ENCODE measurements at regions not wholly inside any gene's neighbourhood (a gene's known extent, or its start where the extent isn't known, plus 50 kb on each side); places are given as distances from the start of the nearest gene placed in this dataset.

DNA sequence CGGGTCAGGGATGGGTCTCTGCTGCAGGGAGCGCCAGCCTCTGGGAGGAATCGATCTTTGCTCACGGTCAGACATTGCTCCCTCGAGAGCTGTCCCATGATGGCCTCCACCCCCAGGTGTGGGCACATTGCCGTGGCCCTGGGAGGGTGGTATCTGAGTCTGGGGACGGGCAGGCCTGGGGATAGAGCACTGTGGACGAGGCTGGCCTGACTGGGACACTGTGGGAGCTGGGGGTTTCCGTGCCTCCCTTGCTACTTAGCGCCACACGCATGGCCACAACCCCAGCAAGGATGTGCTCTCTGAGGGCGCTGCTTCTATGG lies 55.7 kb downstream of the JAKMIP3 start:
- no peaks in the 10 kb centered on the region for H3K36me3 Mint-ChIP-seq (ENCODE audit: low read depth)
- no peak overlapping the region for H3K4me3 Mint-ChIP-seq
- Histone ChIP-seq H3K79me2 (replicated peaks; ENCODE audit: insufficient read depth) (no peaks in the 10 kb centered on the region), H3K4me1 (ENCODE audit: insufficient read depth) (no peaks in the 10 kb centered on the region), H3K36me3 (ENCODE audit: insufficient read depth) (no peaks in the 10 kb centered on the region), H3K27me3 (ENCODE audit: insufficient read depth) (no peaks in the 10 kb centered on the region), H3K4me2 (no peak overlapping the region), H2AFZ (no peak overlapping the region), H3K4me3 (no peak overlapping the region), H3K9me2 (ENCODE audit: insufficient read depth) (no peaks in the 10 kb centered on the region), H4K20me1 (replicated peaks; ENCODE audit: insufficient read depth) (no peaks in the 10 kb centered on the region), H3F3A (replicated peaks; ENCODE audit: low read depth) (no peaks in the 10 kb centered on the region), H3K27ac (ENCODE audit: low read depth) (no peak overlapping the region)
- no peak overlapping the region for H3K27ac Mint-ChIP-seq
- H3K27me3 Mint-ChIP-seq (ENCODE audit: insufficient read depth, low read depth, poor library complexity) = peaks cover 2% of the 10 kb centered on the region
- peaks cover 14% of the 10 kb centered on the region for H3K4me1 Mint-ChIP-seq
- TF ChIP-seq EZH2phosphoT487 (IDR thresholded peaks at IDR 0.05; ENCODE audit: unreplicated experiment) (no peak), CREB1 (CRISPR knock-in tag; IDR thresholded peaks at IDR 0.05; ENCODE audit: low read depth) (no peak), ZNF462 (CRISPR knock-in tag; IDR thresholded peaks at IDR 0.05) (no peak), ZNF331 (CRISPR knock-in tag; IDR thresholded peaks at IDR 0.05; ENCODE audit: low read depth) (no peak), NANOG (IDR thresholded peaks at IDR 0.05; ENCODE audit: borderline replicate concordance) (no peak), REST (IDR thresholded peaks at IDR 0.05; ENCODE audit: unreplicated experiment) (no peak), EZH2 (IDR thresholded peaks at IDR 0.05; ENCODE audit: low read depth, unreplicated experiment) (no peak), STAT1 (IDR thresholded peaks at IDR 0.05; ENCODE audit: unreplicated experiment) (no peak), CTCF (conservative IDR thresholded peaks at IDR 0.05; ENCODE audit: low read depth in 2 of 2) (no peak), POLR2AphosphoS5 (IDR thresholded peaks at IDR 0.05; ENCODE audit: low read depth) (no peak)
- TF ChIP-seq, protein P1, sequence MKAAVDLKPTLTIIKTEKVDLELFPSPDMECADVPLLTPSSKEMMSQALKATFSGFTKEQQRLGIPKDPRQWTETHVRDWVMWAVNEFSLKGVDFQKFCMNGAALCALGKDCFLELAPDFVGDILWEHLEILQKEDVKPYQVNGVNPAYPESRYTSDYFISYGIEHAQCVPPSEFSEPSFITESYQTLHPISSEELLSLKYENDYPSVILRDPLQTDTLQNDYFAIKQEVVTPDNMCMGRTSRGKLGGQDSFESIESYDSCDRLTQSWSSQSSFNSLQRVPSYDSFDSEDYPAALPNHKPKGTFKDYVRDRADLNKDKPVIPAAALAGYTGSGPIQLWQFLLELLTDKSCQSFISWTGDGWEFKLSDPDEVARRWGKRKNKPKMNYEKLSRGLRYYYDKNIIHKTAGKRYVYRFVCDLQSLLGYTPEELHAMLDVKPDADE (IDR thresholded peaks at IDR 0.05) = no peak
- no peaks in the 10 kb centered on the region for H3K9me3 Mint-ChIP-seq
- DNase-seq (ENCODE audit: low spot score) (no peak), ATAC-seq (no peak)
